Hematopoietic multipotent progenitor cell (in vitro differentiated cells): ENCODE measurements at regions not wholly inside any gene's neighbourhood (a gene's known extent, or its start where the extent isn't known, plus 50 kb on each side); places are given as distances from the start of the nearest gene placed in this dataset.

Source experiments
- DNase-seq, 3 donors: peaks; one replicate each; pipeline ENCODE4 v3.0.0-alpha.2; 2011 to 2015; ENCODE audit warnings: low read depth in 2 of 3, low spot score in 2 of 3

GRCh38 chr2:52794581-52794980 is 973.0 kb upstream of the CHAC2 start:
- no peak for DNase-seq

GRCh38 chr2:52779446-52779845 is 988.2 kb upstream of the CHAC2 start:
- DNase-seq, result no peak

- no peak for DNase-seq
These were observed 991.0 kb upstream of the CHAC2 start for GRCh38 chr2:52776571-52776970.

GRCh38 chr2:52775674-52776073 is 991.9 kb upstream of the CHAC2 start:
- no peak for DNase-seq

- DNase-seq, result no peak
These were observed 1001.9 kb upstream of the CHAC2 start for GRCh38 chr2:52765735-52766134.

- no peak for DNase-seq
These were observed 1017.8 kb upstream of the CHAC2 start for GRCh38 chr2:52749764-52750163.

- DNase-seq, result no peak
These were observed 1022.5 kb upstream of the CHAC2 start for GRCh38 chr2:52745144-52745543.

- DNase-seq, result no peak
These were observed 1034.7 kb upstream of the CHAC2 start for GRCh38 chr2:52732849-52733395.

GRCh38 chr2:52724585-52724984 is 1043.0 kb upstream of the CHAC2 start:
- no peak for DNase-seq

- no peak for DNase-seq
These were observed 1049.8 kb upstream of the CHAC2 start for GRCh38 chr2:52717836-52718235.

- no peak for DNase-seq
These were observed 1056.6 kb upstream of the CHAC2 start for GRCh38 chr2:52710810-52711618.

GRCh38 chr2:52704251-52704650 is 1063.4 kb upstream of the CHAC2 start:
- no peak for DNase-seq

- no peak for DNase-seq
These were observed 1064.6 kb upstream of the CHAC2 start for GRCh38 chr2:52703004-52703403.

- DNase-seq, result no peak
These were observed 1069.2 kb upstream of the CHAC2 start for GRCh38 chr2:52698408-52698807.

- no peak for DNase-seq
These were observed 1069.9 kb upstream of the CHAC2 start for GRCh38 chr2:52697690-52698089.

GRCh38 chr2:52695731-52696130 is 1071.9 kb upstream of the CHAC2 start:
- DNase-seq, result no peak

- no peak for DNase-seq
These were observed 1080.7 kb upstream of the CHAC2 start for GRCh38 chr2:52686935-52687334.

- no peak for DNase-seq
These were observed 1091.5 kb upstream of the CHAC2 start for GRCh38 chr2:52676056-52676455.

- no peak for DNase-seq
These were observed 1098.9 kb upstream of the CHAC2 start for GRCh38 chr2:52668724-52669123.

GRCh38 chr2:52659546-52659945 is 1108.1 kb upstream of the CHAC2 start:
- no peak for DNase-seq

- no peak for DNase-seq
These were observed 1109.0 kb upstream of the CHAC2 start for GRCh38 chr2:52658598-52658997.

GRCh38 chr2:52639692-52640091 is 1127.9 kb upstream of the CHAC2 start:
- DNase-seq, result no peak

GRCh38 chr2:52632543-52632942 is 1135.1 kb upstream of the CHAC2 start:
- DNase-seq, result no peak
